GM18519 (cell line): ENCODE measurements at regions not wholly inside any gene's neighbourhood (a gene's known extent, or its start where the extent isn't known, plus 50 kb on each side); places are given as distances from the start of the nearest gene placed in this dataset.
"Not testable (repeated sequence)": the region's sequence is repeated elsewhere in the genome, so short reads cannot be mapped to it uniquely, and the experiment has no call there.

Experiments used
- ATAC-seq: cut with Tn5 transposase; IDR thresholded peaks from one replicate; pipeline ENCODE4 v1.9.1; 2021; ENCODE audit warnings: mild to moderate bottlenecking, moderate library complexity; ENCODE audit not compliant: unreplicated experiment, low FRiP score

GRCh38 chr1:213571843-213572242 is 415.9 kb upstream of the PROX1 start:
- no peak for ATAC-seq

DNA sequence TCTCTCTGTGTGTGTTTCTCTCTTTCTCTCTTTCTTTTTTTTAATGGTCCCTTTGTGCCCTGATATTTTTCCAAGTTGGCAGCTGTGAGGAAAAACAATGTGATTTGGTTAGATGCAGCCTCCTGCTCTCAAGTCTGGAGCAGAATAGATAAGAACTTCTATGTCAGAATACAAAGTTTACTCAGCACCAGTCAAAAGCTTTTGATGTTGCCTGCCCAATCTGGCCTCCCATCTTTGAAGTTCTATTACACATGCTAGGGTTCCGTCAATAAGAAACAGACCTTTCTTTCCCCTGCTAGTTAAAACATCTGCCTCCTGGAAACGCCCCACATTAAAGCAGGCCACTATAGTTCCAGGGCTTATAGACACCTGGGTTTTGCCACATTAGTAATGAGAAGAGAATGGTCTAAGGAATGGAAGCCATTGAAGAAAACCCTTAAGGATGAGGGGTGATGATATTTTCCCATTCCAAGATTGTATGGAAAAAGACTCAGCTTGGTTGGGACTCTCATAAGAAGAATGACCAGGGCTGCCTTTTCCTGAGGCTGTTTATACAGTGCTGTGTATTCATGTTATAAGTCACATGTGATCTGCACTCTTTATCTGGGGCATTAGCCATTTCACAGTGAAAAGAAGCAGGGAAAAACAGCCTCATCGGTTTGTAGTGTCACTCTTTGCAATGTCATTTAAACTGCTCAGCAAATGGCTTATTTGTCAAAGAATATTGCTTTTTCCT is 414.7 kb upstream of the PROX1 start:
- ATAC-seq = no peak

GRCh38 chr1:213573648-213574009 is 414.1 kb upstream of the PROX1 start:
- no peak for ATAC-seq

- ATAC-seq = no peak
Measured at GRCh38 chr1:213582976-213583567, 404.7 kb upstream of the PROX1 start.

DNA sequence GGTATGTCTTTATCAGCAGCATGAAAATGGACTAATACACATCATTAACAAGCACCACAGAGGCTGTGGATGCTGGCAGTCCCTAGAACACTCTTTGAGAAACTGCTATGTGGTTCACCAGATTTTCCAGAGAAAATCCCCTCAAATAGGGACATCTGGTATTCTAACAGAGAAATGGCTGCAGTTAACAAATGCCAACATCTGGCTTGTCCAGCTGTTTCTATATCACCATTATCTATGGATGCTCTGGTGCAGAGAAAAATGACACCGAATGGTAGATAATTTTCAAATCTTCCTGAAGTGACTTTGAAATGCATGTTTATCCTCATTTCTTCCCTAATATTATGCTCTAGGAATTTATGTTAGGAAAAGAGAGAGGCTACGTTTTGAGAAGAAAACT is 403.5 kb upstream of the PROX1 start:
- no peak for ATAC-seq

GRCh38 chr1:213585402-213585801 is 402.4 kb upstream of the PROX1 start:
- no peak for ATAC-seq

- ATAC-seq = no peak
Measured at GRCh38 chr1:213585959-213586586, 401.7 kb upstream of the PROX1 start.

- ATAC-seq = no peak
Measured at GRCh38 chr1:213586587-213586972, 401.2 kb upstream of the PROX1 start.

DNA sequence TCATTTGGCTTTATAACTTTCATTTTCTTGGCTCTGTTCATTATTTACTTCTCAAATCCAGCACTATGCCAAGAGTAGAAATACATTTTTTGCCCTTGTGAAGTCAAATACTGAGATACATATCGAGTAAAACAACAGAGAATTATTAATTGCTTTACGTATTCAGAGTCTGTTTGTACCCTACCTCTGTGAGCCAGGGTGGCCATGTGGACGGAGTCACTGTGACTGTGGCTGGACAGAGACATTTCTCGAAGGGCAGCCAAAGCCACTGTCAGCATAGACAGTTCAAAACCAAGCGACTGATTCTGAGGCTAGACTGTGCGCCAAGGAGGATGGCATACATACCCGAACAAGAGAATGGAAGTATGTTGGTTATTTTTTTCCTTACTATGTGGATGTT is 391.0 kb upstream of the PROX1 start:
- ATAC-seq = no peak

DNA sequence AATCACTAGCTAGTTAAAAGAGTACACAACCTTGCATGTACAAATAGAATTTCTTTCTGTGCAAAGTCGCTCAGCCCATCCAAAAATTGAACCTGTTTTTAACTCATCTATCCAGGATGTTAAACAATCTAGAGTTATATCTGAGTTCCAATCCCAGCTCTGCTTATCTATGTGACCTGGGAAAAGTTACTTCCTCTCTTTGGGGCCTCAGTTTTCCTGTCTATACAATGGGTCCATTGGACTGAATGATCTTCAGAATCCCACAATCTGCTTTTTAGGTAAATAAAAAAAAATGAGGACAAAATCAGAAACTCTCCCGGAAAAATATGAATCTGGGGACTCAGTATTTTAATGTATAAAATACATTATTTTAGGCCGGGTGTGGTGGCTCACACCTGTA is 389.5 kb upstream of the PROX1 start:
- no peak for ATAC-seq

- ATAC-seq = no peak
Measured at GRCh38 chr1:213600879-213601278, 386.9 kb upstream of the PROX1 start.

DNA sequence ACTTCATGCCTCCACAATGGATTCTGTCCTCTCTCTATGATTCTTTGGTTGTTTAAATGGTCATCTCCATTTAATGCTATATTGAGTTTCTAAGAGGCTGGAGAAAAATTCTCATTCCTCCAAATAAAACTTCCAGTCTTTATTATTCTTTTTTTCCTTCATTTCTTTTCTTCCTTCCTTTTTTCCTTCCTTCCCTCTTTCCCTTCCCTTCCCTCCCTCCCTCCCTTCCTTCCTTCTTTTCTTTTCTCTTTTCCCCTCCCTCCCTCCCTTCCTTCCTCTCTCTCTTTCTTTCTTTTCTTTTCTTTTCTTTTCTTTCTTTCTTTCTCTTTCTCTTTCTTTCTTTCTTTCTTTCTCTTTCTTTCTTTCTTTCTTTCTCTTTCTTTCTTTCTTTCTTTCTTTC is 386.1 kb upstream of the PROX1 start:
- not testable (repeated sequence) for ATAC-seq

GRCh38 chr1:213602796-213603486 is 384.8 kb upstream of the PROX1 start:
- ATAC-seq = no peak

DNA sequence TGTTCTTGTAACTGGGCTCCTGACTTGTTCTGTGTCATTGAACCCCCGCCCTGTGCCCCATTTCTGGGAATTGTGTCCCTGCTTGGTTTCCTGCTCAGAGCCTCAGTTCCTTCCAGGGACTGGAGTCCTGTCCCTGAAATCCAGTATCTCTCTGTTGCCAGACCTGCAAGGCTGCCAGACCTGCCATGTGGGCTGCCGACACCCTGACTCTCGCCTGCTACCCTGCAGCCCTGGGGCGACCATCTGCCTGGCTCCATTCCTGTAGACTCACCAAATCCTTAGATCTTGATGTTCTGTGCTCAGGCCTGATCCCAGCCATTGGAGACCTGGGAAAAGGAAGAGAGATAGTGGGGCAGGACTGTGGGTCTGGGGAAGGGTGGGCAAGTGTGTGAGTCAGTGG is 383.3 kb upstream of the PROX1 start:
- no peak for ATAC-seq

DNA sequence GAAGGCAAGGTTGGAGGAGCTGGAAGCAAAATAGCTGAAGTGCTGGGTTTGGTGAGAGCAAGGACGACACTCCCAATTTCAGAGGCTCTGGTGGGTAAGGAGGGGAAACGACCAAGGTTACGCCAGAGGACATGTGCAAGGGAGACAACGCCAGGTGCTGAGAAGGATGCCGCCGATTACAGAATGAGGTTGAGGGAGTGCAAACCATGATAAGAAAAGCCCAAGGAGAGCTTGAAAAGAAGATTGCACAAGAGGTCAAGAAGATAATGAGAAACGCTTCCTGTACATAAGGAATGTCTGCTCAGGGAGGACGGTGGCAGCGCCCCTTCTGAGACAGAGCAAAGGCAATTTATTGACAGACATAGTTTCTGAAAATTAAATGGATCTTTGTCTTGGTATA is 382.0 kb upstream of the PROX1 start:
- ATAC-seq = no peak

DNA sequence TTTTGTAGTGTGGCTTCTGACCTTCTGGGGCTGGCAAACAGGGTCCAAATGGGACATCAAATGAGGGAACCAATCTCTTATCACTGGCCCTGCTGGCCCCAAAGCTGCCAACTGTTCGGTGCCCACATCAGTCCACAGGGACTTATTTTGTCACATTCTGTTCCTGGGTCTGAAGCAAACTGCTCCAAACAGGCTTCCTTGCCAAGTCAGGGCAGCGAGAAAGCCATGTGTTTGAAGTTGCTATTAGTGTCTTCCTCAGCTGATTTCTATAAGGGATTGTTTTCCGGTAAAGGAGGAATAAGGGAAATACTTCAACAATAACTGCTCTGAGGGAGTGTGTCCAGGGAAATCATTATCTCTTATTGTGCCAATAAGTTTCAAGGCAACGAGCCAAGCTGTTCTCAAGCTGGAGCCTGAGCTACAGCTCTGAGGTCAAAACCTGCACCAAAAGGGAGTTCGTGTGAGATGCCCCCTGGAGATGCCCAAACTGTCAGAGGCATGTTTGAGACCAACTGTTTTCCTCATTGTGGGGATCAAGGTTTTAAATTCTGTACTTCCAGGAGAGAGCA is 381.4 kb upstream of the PROX1 start:
- no peak for ATAC-seq

- ATAC-seq = no peak
Measured at GRCh38 chr1:213613549-213613948, 374.2 kb upstream of the PROX1 start.

- ATAC-seq = no peak
Measured at GRCh38 chr1:213615226-213615916, 372.4 kb upstream of the PROX1 start.

- ATAC-seq = no peak
Measured at GRCh38 chr1:213617133-213617532, 370.6 kb upstream of the PROX1 start.

DNA sequence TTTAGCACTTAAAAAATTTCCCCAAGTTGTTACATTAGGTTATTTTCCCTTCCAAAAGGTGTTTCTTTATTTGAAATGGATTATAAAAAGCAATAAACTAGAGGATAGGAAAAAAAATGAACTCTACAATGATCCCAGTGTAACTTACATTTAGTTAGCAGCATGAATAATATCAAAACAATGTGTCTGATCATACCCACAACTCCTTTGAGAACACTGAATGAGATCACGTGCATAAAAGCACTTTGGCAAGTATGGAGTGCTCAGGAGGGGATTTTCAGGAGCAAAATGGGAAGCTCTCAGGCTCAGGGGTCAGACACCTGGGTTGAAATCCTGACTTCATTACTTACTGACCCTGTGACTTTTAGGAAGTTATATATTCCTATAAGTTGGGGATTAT is 369.7 kb upstream of the PROX1 start:
- ATAC-seq = no peak

DNA sequence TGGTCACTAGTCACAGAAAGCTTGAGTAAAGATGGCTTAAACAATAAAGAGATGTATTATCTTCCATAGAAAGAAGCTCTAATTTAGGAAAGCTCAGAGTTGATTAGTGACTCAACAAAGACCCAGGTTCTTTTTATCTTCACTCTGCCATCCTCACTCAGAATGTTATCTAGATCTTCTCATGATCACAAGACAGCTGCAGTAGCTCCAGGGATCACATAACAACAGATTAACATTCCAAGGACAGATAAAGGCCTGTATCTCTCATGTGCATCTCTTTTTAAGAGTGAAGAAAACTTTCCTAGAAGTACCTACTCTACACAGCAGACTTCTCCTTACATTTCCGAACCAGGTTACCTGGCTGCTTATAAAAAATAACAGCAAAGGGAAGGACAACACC is 368.7 kb upstream of the PROX1 start:
- ATAC-seq = no peak
